AG04450 (cell line): ENCODE measurements at regions not wholly inside any gene's neighbourhood (a gene's known extent, or its start where the extent isn't known, plus 50 kb on each side); places are given as distances from the start of the nearest gene placed in this dataset.

ENCODE experiments used
- CTCF ChIA-PET: fragments of 300-600, 350-600 bp; formaldehyde crosslinking; extraction: SDS; loops from one replicate; lab custom pipeline; 2022; ENCODE audit warnings: antibody characterized with exemption, inconsistent platforms; lab: Charles Lee
- POLR2A ChIA-PET: fragments of 350-600 bp; formaldehyde crosslinking; extraction: SDS; loops from one replicate; lab custom pipeline; 2021; ENCODE audit warnings: antibody characterized with exemption, inconsistent platforms; lab: Yijun Ruan, JAX
- DNase-seq: peaks from one replicate; pipeline ENCODE4 v3.0.0-alpha.2; 2011; ENCODE audit warnings: low read depth, low spot score
- H3K27ac ChIP-seq: one replicate; pipeline ENCODE4 v1.5.1; 2012; ENCODE audit warnings: low read depth, low read length, control low read depth
- H3K27me3 ChIP-seq: one replicate; pipeline ENCODE4 v1.6.0; 2012; ENCODE audit warnings: low read length; ENCODE audit not compliant: control insufficient read depth, insufficient read depth
- H3K4me3 ChIP-seq: 2 replicates; pipeline ENCODE4 v1.5.1; 2011; ENCODE audit warnings: mild to moderate bottlenecking, low read depth, low read length, control low read depth
- H3K9me3 ChIP-seq: 2 replicates; pipeline ENCODE4 v1.5.1; 2012; ENCODE audit warnings: low read length; ENCODE audit not compliant: control insufficient read depth, insufficient read depth
- TF ChIP-seq, protein P1 (sequence below): IDR thresholded peaks from 2 replicates; pipeline ENCODE4 v1.5.1; 2011; ENCODE audit warnings: low read depth, low read length, control low read depth, inconsistent platforms

DNA sequence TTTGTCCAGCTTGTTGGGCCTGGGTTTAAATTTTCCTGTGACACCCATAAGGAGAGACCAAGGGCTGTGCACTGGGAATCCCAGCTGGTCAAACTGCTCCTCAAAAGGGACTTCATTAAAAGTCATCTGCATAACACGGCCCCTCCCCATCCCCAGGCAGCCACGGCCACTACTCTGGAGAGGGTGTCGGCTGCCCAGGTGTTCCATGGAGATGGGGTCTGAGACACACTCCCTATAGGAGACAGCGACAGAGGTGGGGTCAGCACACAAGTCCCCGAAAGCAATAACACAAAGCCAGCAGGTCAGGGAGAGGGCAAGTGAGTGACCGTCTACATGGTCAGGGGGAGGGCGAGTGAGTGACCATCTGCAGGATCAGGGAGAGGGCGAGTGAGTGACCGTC is 75.6 kb upstream of the BCL11B start:
- H3K27ac ChIP-seq, result no peak overlapping the region
- POLR2A ChIA-PET, result no interaction called here
- TF ChIP-seq, protein P1, sequence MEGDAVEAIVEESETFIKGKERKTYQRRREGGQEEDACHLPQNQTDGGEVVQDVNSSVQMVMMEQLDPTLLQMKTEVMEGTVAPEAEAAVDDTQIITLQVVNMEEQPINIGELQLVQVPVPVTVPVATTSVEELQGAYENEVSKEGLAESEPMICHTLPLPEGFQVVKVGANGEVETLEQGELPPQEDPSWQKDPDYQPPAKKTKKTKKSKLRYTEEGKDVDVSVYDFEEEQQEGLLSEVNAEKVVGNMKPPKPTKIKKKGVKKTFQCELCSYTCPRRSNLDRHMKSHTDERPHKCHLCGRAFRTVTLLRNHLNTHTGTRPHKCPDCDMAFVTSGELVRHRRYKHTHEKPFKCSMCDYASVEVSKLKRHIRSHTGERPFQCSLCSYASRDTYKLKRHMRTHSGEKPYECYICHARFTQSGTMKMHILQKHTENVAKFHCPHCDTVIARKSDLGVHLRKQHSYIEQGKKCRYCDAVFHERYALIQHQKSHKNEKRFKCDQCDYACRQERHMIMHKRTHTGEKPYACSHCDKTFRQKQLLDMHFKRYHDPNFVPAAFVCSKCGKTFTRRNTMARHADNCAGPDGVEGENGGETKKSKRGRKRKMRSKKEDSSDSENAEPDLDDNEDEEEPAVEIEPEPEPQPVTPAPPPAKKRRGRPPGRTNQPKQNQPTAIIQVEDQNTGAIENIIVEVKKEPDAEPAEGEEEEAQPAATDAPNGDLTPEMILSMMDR, result no peak
- H3K9me3 ChIP-seq, result no peaks in the 10 kb centered on the region; the same call in 1 of the 2 replicates
- no peak for DNase-seq
- CTCF ChIA-PET, result interaction anchor here (1.0 kb wide), 1 partner anchor 28 kb away, joined by 3 read pairs; no protein-coding TSS in a partner anchor
- H3K27me3 ChIP-seq, result no peaks in the 10 kb centered on the region
- no peak overlapping the region for H3K4me3 ChIP-seq

DNA sequence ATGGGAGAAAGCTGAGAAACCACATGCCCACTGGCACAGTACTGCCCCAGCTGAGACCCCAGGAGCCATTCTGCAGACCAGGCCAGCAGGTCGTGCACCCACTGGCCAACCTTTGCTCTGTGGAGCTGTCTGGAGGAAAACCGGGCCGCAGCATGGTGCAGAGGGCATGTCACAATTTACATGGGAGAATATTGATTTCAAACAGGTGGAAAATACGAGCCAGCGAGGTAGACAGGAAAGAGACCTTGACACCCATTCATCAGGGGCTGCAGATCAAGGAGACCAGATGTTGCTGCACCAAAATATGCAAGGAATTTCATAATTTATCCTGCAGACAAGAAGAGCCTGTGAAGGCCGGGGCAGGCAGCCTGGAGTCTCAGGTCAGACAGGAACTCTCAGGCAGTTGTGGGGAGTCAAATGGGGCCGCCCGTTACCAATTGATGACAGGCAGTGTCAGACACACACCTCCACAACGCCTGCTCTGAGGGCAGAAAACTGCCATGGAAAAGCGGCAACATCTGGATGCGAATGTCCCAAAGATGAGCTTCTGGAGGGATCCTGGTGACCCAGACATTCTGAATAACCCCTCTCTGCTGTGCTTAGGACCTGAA is 74.6 kb upstream of the BCL11B start:
- POLR2A ChIA-PET, result no interaction called here
- Histone ChIP-seq H3K27ac (no peak overlapping the region), H3K9me3 (no peaks in the 10 kb centered on the region), H3K27me3 (no peaks in the 10 kb centered on the region), H3K4me3 (no peak overlapping the region)
- DNase-seq, result no peak
- CTCF ChIA-PET, result interaction anchor here (0.9 to 1.0 kb wide), 2 partner anchors 27 kb away, joined by 3 to 6 read pairs; no protein-coding TSS in a partner anchor
- TF ChIP-seq, protein P1, result no peak

DNA sequence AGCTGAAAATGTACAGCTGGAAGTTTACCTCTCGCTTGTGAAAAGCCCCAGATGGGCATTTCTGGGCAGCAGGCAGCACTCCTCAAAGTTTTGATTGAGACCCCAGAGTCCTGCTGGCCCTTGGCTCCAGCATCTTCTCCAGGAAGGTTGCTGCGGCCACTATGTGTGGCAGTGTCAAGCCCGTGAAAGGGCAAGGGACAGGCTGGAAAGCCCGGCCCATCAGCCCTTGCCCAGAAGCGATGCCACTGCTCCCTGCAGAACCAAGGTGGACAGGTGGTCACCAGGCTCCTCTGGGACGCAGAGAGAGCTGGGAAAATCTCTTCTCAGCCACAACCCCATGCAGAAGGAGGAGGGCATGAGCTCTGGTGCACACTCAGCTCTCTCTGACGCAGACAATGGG is 73.5 kb upstream of the BCL11B start:
- DNase-seq, result no peak
- POLR2A ChIA-PET, result no interaction called here
- H3K27me3 ChIP-seq, result no peaks in the 10 kb centered on the region
- CTCF ChIA-PET, result interaction anchor here (0.6 to 0.9 kb wide), 2 partner anchors 26 to 70 kb away, joined by 3 to 6 read pairs; no protein-coding TSS in a partner anchor
- no peak overlapping the region for H3K4me3 ChIP-seq
- TF ChIP-seq, protein P1, result no peak
- no peak overlapping the region for H3K27ac ChIP-seq
- no peaks in the 10 kb centered on the region for H3K9me3 ChIP-seq

DNA sequence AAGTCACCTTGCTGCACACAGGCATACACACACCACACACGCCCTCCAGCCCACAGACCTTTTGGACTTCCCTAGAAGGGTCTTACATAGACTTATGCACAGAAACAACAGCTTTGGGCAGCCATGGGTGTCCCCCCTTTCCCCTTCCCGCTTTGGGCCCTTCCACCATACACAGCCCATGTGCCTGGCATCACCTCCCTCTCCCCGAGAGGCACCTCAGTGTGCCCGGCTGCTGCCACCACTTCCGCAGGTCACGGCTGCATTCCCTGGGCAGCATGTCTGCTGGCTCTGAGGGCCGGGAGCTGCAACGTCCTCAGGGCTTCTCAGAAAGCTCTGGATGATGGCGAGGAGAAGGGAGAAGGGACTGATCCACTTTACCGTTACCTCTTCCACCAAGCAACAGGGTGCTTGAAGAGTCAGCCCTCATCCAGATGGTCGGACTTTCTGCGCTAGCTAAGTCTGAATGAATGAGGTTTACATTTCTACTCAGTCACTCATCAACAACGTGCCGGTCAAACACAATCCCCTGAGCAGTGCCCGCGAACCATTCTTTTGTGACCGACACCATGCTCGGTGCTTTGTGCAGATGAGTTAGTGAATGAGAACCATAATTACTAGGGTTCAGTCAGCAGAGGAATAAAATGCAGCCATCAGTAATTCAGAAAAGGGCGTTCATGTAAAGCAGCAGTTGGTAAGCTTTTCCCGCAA is 72.2 kb upstream of the BCL11B start:
- DNase-seq, result no peak
- POLR2A ChIA-PET, result no interaction called here

More for the DNA sequence above, 72.2 kb upstream of the BCL11B start:
- TF ChIP-seq, protein P1, result no peak
- CTCF ChIA-PET, result no interaction called here
- H3K27ac ChIP-seq, result no peak overlapping the region
- H3K9me3 ChIP-seq, result no peaks in the 10 kb centered on the region
- no peaks in the 10 kb centered on the region for H3K27me3 ChIP-seq
- no peak overlapping the region for H3K4me3 ChIP-seq
